Thyroid gland (tissue), 4 donors: ENCODE measurements at regions not wholly inside any gene's neighbourhood (a gene's known extent, or its start where the extent isn't known, plus 50 kb on each side); places are given as distances from the start of the nearest gene placed in this dataset.

Experiments used
- DNase-seq, 2 donors: peaks; one replicate each; pipeline ENCODE4 v3.0.0-alpha.2; 2019
- H3K27ac ChIP-seq, 3 donors: fragments of 200-600 bp; sonication (generic); 1 replicate in 2 of 3; 2 replicates in 1 of 3; pipeline ENCODE4 v1.5.1; 2016 to 2019; ENCODE audit warnings: mild to moderate bottlenecking in 1 of 3, moderate library complexity in 1 of 3
- H3K27me3 ChIP-seq: fragments of 200-600 bp; sonication (generic); one replicate; pipeline ENCODE4 v1.5.1; 2019
- H3K36me3 ChIP-seq, 2 donors: fragments of 200-600 bp; sonication (generic); one replicate each; pipeline ENCODE4 v1.5.1; 2016 to 2019
- H3K4me1 ChIP-seq, 2 donors: fragments of 200-600 bp; sonication (generic); one replicate each; pipeline ENCODE4 v1.5.1; 2017 to 2019
- H3K4me3 ChIP-seq, 3 donors: fragments of 200-600 bp; sonication (generic); replicated peaks in 1 of 3; 1 replicate in 2 of 3; 2 replicates in 1 of 3; pipeline ENCODE4 v1.5.1; 2016; ENCODE audit warnings: mild to moderate bottlenecking in 1 of 3
- H3K9me3 ChIP-seq: fragments of 200-600 bp; sonication (generic); one replicate; pipeline ENCODE4 v1.5.1; 2017
- POLR2A ChIP-seq, 2 donors: fragments of 450-650 bp; IDR thresholded peaks; one replicate each; pipeline ENCODE4 v1.6.1; 2017; ENCODE audit warnings: antibody characterized with exemption in 2 of 2, mild to moderate bottlenecking in 2 of 2, moderate library complexity in 1 of 2
- WGBS, 2 donors: methylation state at CpG; one replicate each; pipeline ENCODE4 v1.1.5; 2017; 5-methylcytosine and 5-hydroxymethylcytosine counted together
- intact Hi-C: fragments of 100-400 bp; cut with DNase I; formaldehyde crosslinking; loops from one replicate; pipeline ENCODE4 v1.15.1; 2023
- TF ChIP-seq, protein P1 (sequence below), 6 experiments: fragments of 200-600 bp in 3 of 6; fragments of 450-650 bp in 3 of 6; sonication (generic) in 3 of 6; IDR thresholded peaks; one replicate each; pipeline ENCODE4 v1.5.1; 2016 to 2019; ENCODE audit warnings: antibody characterized with exemption in 6 of 6, mild to moderate bottlenecking in 2 of 6, inconsistent platforms in 1 of 6, moderate library complexity in 1 of 6

DNA sequence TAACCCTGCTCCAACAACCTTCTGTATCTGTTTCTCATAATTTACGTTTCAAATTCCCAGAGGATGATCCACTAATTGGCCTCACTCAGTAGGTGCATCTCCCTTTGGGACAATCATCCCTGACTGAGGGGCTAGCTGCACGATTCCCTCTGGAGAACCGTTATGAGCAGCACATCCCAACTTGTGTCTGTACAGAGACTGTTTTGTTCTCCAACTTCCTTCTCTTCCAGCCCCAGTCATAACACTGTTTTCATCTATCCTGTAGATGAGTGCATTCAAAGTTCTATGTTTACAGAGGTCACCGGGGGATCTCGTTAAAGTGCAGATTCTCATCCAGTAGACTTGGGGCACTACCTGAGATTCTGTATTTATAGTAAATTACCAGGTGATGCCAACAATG is 187.2 kb downstream of the REEP3 start:
- intact Hi-C loops, result no loop called here
- Histone ChIP-seq H3K27me3 (no peaks in the 10 kb centered on the region), H3K4me1 (peaks cover 26 to 35% of the 10 kb centered on the region in 2 donors), H3K4me3 (no peak overlapping the region), H3K27ac (no peak overlapping the region), H3K36me3 (no peaks in the 10 kb centered on the region), H3K9me3 (no peaks in the 10 kb centered on the region)
- WGBS, 2 donors, result 63 to 68% methylated on average over 5 of the region's 5 CpGs
- no peak for TF ChIP-seq POLR2A (IDR thresholded peaks at IDR 0.05)
- TF ChIP-seq, protein P1, sequence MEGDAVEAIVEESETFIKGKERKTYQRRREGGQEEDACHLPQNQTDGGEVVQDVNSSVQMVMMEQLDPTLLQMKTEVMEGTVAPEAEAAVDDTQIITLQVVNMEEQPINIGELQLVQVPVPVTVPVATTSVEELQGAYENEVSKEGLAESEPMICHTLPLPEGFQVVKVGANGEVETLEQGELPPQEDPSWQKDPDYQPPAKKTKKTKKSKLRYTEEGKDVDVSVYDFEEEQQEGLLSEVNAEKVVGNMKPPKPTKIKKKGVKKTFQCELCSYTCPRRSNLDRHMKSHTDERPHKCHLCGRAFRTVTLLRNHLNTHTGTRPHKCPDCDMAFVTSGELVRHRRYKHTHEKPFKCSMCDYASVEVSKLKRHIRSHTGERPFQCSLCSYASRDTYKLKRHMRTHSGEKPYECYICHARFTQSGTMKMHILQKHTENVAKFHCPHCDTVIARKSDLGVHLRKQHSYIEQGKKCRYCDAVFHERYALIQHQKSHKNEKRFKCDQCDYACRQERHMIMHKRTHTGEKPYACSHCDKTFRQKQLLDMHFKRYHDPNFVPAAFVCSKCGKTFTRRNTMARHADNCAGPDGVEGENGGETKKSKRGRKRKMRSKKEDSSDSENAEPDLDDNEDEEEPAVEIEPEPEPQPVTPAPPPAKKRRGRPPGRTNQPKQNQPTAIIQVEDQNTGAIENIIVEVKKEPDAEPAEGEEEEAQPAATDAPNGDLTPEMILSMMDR (IDR thresholded peaks at IDR 0.05), result no peak
- DNase-seq, result no peak

DNA sequence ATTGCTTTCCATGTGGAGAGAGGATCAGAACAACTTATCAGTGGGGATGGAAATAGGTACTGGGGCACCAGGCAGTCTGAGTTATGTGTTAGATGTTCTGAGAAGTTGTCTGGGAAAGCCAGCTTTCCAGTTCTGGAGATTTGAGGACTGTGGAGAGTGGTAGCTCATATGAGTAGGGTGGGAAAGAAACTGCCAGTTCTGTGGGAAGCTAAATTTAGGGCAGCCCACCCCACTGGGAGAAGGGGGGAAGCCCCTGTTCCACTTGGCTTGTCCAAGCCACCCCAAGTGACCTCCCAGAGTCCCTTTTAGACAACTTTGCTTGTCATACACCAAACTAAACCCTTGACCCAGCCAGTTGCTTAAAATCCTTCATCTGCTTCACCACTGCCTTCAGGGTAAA is 189.5 kb downstream of the REEP3 start:
- TF ChIP-seq, protein P1 (IDR thresholded peaks at IDR 0.05), result no peak
- no peak for TF ChIP-seq POLR2A (IDR thresholded peaks at IDR 0.05)
- Histone ChIP-seq H3K4me3 (no peak overlapping the region), H3K27me3 (no peaks in the 10 kb centered on the region), H3K9me3 (no peaks in the 10 kb centered on the region), H3K36me3 (no peaks in the 10 kb centered on the region), H3K27ac (peak overlapping the region in 1 of 3 donors; percentile 89), H3K4me1 (peaks cover 36 to 47% of the 10 kb centered on the region in 2 donors)
- no peak for DNase-seq
- intact Hi-C loops, result no loop called here

DNA sequence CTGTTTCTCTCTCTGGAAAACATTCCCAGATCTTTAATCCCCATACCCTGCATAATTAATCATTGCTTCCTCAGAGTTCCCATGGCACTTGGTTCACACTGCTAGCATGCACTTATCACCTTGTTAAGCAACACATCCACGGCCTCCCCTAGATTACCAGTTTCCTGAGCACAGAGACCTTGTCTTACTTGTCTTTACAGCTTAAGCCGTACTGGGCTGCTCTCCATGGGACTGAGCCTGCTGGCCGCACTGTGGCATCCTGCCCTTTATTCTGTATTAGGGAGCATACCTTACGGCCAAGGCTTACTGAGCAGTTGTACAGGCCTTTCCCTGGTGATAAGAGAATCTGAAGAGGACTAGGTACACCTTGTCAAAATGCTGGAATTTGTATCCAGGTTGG is 190.2 kb downstream of the REEP3 start:
- H3K4me3 ChIP-seq, result no peak overlapping the region
- H3K36me3 ChIP-seq, result no peaks in the 10 kb centered on the region
- H3K27me3 ChIP-seq, result no peaks in the 10 kb centered on the region
- intact Hi-C loops, result no loop called here
- H3K4me1 ChIP-seq, result peaks cover 36 to 47% of the 10 kb centered on the region in 2 donors
- H3K27ac ChIP-seq, result peak overlapping the region; percentile 84 to 89 (median 85)
- H3K9me3 ChIP-seq, result no peaks in the 10 kb centered on the region
- no peak for TF ChIP-seq POLR2A (IDR thresholded peaks at IDR 0.05)
- TF ChIP-seq, protein P1 (IDR thresholded peaks at IDR 0.05), result no peak
- 58 to 70% methylated on average over 4 of the region's 4 CpGs for WGBS, 2 donors
- DNase-seq, result peak; percentile 17 to 22

DNA sequence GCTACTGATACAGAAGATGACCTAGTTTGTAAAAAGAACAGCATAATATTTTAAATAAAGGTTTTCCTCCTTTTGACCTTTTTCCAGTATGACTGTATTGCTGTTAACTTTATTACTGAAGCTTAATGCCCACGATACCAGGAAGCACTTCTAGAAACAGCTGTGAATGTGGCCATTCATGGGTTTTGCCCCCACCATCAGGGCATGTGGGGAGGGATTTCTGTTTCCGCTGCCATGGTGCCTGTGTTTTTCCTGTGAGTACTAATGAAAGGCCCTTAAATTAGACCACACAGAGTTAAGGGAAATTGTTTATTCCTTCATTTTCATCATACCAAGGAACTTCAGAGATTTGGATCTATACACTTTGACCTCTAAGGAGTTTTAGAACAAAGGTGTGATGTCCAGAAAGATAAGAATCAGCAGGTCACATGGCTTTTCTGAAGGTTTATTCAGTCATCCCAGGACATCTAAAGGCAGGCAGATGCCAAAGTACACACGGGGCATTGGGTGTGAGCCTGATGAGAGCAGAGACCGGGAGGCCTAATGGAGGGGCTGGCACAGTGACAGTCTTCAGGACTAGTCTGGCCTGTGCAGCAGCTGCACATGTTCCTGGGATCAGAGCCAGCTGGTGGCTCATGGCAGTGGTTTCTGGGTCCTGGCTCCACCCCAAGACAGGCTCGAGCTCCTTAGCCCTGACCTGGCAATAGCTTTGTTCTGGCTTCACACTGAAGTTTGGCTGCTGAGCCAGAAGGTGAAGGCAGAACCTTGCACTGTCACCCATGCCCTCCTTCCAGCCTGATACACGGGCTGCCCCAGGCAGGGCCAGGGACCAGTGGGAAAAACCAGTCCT is 190.9 kb downstream of the REEP3 start:
- H3K9me3 ChIP-seq, result no peaks in the 10 kb centered on the region
- 14 to 17% methylated on average over 5 to 6 of the region's 6 CpGs for WGBS, 2 donors
- no peak overlapping the region for H3K4me3 ChIP-seq
- peak in 1 of 2 donors; percentile 41 for TF ChIP-seq POLR2A (IDR thresholded peaks at IDR 0.05)
- TF ChIP-seq, protein P1 (IDR thresholded peaks at IDR 0.05), result no peak
- H3K4me1 ChIP-seq, result peaks cover 34 to 44% of the 10 kb centered on the region in 2 donors
- H3K36me3 ChIP-seq, result no peaks in the 10 kb centered on the region
- intact Hi-C loops, result no loop called here
- DNase-seq, result peak; percentile 100
- H3K27ac ChIP-seq, result peak overlapping the region; percentile 84 to 89 (median 85)
- H3K27me3 ChIP-seq, result no peaks in the 10 kb centered on the region

DNA sequence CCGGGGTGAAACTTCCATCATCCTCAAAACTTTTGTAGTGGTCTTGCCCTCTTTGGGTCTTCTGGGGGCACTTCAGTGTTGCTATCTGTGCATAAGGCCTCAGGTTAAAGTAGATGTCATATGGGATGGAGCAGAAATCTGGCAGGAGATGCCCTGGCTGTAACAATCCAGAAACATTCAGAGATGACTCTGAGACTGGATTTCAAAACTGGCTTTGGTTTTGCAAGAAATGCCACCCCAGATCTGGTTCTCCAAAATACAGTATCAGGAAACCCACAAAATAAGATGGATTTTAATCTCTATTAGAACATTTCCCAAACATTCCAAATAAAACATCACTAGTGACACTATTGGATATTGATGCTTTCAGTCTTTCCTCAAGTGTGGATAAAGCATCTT is 191.5 kb downstream of the REEP3 start:
- Histone ChIP-seq H3K36me3 (no peaks in the 10 kb centered on the region), H3K4me3 (no peak overlapping the region), H3K27ac (peak overlapping the region; percentile 81 to 89 (median 85)), H3K4me1 (peaks cover 35 to 46% of the 10 kb centered on the region in 2 donors), H3K27me3 (no peaks in the 10 kb centered on the region), H3K9me3 (no peaks in the 10 kb centered on the region)
- 13% methylated on average over 1 of the region's 1 CpG for WGBS, 2 donors
- no peak for DNase-seq
- TF ChIP-seq, protein P1 (IDR thresholded peaks at IDR 0.05), result no peak
- no peak for TF ChIP-seq POLR2A (IDR thresholded peaks at IDR 0.05)
- intact Hi-C loops, result no loop called here
